Hematopoietic multipotent progenitor cell treated with erythropoietin and hydrocortisone succinate and interleukin-3 and kit ligand, for 4 days (in vitro differentiated cells): ENCODE measurements at regions not wholly inside any gene's neighbourhood (a gene's known extent, or its start where the extent isn't known, plus 50 kb on each side); places are given as distances from the start of the nearest gene placed in this dataset.

Source experiments
- DNase-seq: peaks from one replicate; pipeline ENCODE4 v3.0.0-alpha.2; 2015

GRCh38 chr2:37472959-37473358, 128.5 kb downstream of the QPCT start:
- no peak for DNase-seq

- DNase-seq = no peak
These were observed 132.0 kb downstream of the QPCT start for GRCh38 chr2:37476411-37476810.

GRCh38 chr2:37477921-37478320, 133.5 kb downstream of the QPCT start:
- no peak for DNase-seq

DNA sequence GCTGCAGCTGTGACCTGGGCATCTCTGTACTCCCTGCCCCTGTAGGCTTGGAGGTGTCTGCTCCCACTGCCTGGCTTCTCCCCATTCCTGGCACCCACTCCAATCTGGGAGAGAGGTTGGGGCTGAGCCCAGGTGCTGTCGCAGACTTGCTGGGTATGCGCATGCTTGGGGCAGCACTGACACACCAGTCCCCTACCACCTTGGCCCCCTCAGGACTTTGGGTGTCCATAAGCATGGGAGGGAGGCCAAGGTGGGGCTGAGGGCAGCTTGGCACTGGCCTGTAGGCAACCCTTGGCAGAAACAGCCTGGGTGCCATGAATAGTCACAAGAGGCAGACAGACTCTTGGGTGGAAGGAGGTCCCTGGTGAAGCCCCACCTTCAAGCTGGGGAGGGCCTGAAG, 136.8 kb downstream of the QPCT start:
- no peak for DNase-seq

DNA sequence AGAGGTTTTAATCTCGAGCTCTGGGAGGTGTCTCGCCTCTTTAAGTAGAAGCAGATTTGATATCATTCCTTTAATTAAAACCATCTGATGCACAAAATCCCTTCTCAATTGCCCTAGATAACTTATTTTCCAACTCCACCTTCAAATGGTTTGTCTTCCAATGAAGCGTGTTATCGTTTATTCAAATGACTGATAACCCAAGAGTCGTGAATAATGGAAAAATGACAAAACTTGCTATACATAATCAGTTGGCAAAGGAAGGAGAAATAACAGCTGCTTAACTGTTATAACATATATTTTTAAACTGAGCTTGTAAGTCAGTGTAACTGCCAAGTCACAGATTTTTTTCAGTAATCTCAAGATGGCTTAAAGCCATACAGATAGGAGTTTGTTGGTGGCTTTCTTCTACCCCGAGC, 144.6 kb downstream of the QPCT start:
- DNase-seq = no peak

DNA sequence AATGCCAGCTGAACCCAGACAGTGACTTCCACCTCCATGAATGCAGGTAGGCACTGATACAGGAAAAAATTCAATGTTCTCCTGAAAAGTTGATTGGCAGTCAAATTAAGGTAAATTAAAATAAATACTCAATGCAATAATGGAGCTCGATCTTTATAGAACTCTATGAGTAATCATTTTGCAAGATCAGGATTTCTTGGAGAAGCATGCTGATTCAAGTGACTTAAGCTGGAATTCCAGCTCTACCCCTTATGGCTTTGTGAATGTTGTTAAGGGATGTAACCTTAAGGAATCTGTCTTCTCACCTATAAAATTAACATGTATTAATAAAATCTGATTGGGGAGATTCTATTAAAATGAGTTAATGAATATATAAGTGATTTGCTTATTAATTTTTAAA, 145.1 kb downstream of the QPCT start:
- DNase-seq = no peak

DNA sequence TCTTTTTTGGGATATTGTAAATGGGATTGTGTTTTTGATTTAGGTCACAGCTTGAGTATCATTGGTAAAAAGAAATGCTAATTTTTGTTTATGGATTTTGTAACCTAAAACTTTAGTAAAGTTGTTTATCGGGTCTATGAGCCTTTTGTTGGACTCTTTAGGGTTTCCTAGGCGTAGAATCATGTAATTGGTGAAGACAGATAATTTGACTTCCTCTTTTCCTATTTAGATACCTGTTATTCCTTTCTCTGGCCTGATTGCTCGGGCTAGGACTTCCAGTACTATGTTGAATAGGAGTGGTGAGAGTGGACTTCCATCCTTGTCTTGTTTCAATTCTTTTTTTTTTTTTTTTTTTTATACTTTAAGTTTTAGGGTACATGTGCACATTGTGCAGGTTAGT, 149.0 kb downstream of the QPCT start:
- peak; percentile 11 for DNase-seq

GRCh38 chr2:37499113-37499512, 154.7 kb downstream of the QPCT start:
- no peak for DNase-seq

GRCh38 chr2:37500031-37500430, 155.6 kb downstream of the QPCT start:
- DNase-seq = peak; percentile 15

DNA sequence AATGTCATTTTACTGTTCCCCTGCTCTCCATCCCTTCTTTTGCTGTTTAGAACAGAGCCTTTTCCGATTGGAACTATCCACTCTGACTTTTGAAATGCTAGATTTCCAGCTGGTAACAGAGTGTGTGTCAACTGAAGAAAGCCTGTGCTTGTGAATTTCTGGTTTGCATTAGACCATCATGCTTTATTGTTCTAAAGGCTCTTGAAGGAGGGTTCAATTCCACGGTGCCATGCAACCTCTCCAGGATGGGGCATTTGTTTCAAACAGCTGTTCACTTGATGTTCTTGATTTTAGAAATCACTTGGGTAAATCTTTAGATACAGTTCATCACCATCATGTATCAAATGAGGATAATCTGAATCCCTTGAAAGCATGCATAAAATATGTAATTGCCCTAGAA, 156.7 kb downstream of the QPCT start:
- no peak for DNase-seq

- DNase-seq = no peak
These were observed 162.1 kb downstream of the QPCT start for GRCh38 chr2:37506407-37507050.

DNA sequence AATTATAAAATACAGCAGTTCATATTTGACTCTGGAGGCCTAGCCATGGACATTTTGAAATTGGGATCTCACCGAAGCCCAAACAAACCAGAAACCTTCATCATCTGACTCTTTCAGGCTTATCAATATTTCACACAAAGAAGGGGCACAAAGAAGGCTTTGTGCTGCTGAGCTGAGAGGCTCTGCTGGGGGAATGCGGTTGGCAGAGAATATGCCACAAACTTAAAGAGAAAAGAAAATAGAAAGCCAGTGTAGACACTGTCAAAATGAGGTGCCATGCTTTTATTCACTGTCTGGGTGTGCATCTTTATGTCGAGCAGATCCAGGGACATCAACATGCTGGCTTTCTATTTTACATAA, 162.6 kb downstream of the QPCT start:
- no peak for DNase-seq

GRCh38 chr2:37507703-37508102, 163.3 kb downstream of the QPCT start:
- DNase-seq = no peak

DNA sequence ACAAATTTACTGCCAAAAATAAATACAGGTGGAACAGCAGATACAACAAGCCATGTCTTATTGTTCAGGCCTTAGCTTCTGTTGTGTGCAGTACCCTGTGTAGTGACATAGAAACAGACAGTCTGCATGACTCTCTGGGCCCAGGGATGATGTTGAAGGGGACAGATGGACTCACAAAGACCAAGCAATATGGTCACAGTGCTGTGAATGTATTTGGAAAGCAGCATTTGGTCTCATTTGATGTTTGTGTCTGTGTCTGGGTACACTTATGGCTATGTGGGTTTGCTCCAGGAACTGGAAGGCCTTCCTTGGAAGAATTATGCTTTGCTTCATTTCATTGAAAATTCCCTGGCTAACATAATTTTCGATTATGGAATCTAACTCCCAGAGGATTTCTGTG, 158.5 kb downstream of the CDC42EP3 start:
- no peak for DNase-seq

GRCh38 chr2:37523814-37524362, 147.6 kb downstream of the CDC42EP3 start:
- DNase-seq = peak; percentile 46

- DNase-seq = peak; percentile 20
These were observed 145.1 kb downstream of the CDC42EP3 start for GRCh38 chr2:37526323-37526722.

DNA sequence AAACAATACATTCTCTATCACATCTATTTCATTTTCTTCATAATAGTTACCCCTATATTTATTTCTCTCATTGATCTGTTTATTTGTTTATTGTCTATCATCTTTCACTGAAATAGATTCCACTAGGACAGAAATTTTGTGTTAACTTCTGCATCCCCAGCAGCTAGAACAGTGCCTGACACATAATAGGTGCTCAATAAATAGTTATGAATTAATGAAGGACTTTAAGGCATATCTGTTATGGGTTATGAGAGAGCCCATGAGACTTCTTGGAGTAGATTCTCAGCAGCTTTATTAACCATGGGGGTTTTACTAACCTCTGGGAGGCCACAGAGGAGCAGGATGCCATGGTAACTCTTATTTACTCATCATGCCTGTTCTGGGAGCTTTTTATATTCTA, 144.6 kb downstream of the CDC42EP3 start:
- DNase-seq = no peak

GRCh38 chr2:37527361-37527760, 144.1 kb downstream of the CDC42EP3 start:
- DNase-seq = no peak

DNA sequence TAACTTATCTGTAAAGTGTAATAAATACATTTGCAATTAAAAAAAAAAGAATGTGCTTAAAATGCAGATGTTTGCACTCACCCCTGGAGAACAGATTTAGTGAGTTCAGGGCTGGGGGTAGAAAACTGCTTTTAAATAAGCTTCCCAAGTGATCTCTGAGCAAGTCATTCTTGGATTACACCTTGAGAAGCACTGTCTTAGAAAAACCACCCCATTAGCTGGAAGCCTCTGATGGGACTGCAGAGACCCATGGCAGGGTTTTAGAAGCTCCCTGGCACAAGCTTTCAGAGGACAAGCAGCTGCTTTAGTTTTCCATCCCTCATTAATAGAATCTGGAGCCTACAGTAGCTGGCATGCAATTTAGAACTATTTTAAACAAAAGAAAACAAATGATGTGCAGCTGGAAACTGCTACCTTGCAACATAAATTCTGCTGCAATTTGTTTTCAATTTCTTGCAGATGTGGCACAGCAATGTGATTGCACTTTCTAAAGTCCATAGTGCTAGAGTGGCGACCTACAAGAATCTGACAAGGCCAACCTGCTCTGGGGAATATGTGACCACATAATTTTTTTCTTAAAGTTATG, 141.5 kb downstream of the CDC42EP3 start:
- no peak for DNase-seq

- DNase-seq = no peak
These were observed 138.9 kb downstream of the CDC42EP3 start for GRCh38 chr2:37532503-37532902.

GRCh38 chr2:37537316-37537715, 134.1 kb downstream of the CDC42EP3 start:
- peak; percentile 55 for DNase-seq

DNA sequence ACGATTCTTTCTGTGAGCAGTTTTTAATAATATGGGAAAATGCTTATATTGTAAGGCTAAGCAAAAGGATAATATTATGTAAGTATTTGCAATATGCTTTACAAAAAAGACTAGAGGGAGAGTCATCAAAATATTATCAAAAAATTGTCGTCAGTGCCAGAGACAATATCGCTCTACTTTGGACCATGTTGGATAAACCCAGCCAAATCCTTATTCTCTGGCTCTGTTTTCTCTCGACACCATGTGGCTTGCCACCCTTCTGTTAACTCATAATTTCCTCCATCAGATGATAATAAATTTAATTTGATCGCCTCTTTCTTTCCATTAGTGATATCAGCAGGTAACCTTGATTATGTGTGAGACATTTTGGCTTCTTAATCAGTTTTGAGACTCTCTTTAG, 129.9 kb downstream of the CDC42EP3 start:
- no peak for DNase-seq

DNA sequence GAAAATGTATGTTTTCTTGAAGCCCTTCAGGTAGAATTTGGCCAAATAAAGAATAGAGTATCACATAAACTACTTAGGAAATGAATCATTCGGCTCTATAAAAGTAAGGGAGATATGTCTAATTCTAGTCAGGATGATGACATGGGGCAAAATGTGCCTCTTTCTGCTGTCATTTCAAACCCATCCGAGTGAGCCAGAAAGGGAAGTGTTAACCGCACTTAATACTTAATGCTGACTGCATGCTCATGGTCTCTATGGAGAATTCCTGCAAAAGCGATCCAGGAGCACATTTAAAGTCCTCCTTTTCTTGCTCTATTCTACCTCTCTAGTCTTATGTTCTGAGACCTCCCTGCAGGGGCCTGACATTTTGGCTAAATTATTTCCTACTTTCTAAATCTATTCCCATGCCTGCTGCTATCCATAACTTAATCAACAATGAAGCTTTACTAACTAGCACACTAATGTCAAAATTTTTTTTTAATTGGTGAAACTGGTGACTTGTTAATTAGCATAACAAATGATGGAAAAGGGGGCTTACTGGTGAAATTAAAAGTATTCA, 127.4 kb downstream of the CDC42EP3 start:
- no peak for DNase-seq

DNA sequence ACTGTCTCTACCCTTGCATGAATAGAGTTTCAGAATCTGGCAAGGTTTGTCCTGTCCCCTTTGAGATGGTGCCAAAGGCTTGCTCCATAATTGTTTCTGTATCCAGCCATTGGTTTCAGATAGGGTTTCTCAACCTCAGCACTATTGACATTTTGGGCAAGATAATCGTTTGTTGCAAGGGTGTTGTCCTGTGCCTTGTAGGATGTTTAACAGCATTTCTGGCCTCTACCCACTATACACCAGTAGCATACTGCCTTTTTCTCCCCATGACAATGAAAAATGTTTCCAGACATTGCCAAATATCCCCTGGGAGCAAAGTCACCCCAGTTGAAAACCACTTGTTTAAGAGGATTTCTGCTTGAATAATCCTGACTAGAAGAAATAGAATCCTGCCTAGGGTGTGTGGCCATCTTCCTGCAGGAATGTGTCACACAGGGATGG, 126.8 kb downstream of the CDC42EP3 start:
- no peak for DNase-seq

DNA sequence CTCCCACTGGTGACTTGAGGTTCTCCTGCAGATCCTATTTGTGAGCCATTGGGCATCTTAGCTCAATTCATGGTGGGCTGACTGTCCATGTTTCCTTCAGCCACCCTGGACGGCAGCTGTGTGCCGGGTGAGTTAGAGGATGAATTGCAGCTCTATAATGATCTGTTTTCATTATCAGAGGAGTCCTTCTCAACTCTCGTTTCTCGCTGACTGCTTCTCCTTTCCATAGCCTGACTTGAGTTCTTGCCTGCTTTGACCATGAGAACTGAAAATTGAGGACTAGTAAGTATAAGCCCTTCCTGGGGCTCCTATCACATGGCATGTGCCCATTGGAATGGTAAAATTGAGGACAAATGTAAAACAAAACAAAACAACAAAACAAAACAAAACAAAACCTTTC, 121.8 kb downstream of the CDC42EP3 start:
- no peak for DNase-seq
